HG02981 (cell line): ENCODE measurements at regions not wholly inside any gene's neighbourhood (a gene's known extent, or its start where the extent isn't known, plus 50 kb on each side); places are given as distances from the start of the nearest gene placed in this dataset.
A peak's percentile ranks its signal among the peaks of the same experiment; 100 is the strongest.
"Not testable (repeated sequence)": the region's sequence is repeated elsewhere in the genome, so short reads cannot be mapped to it uniquely, and the experiment has no call there.

Experiments
- ATAC-seq: cut with Tn5 transposase; IDR thresholded peaks from one replicate; pipeline ENCODE4 v1.9.1; 2021; ENCODE audit warnings: mild to moderate bottlenecking, moderate library complexity; ENCODE audit not compliant: unreplicated experiment

DNA sequence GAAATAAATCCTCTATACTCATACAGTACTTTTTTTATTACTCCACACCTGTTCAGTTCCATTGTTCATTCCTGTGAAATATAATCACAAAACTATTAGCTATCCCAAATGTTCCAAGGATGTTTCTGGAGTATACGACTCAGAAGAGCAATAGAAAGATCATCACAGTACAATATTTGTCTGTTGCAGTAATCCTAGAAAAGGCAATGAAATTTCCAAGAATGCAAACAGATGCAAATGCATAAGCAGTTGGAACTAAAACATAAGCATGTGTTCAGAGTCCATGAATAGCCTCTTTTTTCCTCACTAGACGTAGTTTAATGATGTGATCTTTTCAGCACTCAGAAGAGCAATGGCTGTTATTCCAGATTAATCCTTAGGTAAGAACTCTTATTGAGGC lies 55.2 kb downstream of the RTL3 start:
- no peak for ATAC-seq

DNA sequence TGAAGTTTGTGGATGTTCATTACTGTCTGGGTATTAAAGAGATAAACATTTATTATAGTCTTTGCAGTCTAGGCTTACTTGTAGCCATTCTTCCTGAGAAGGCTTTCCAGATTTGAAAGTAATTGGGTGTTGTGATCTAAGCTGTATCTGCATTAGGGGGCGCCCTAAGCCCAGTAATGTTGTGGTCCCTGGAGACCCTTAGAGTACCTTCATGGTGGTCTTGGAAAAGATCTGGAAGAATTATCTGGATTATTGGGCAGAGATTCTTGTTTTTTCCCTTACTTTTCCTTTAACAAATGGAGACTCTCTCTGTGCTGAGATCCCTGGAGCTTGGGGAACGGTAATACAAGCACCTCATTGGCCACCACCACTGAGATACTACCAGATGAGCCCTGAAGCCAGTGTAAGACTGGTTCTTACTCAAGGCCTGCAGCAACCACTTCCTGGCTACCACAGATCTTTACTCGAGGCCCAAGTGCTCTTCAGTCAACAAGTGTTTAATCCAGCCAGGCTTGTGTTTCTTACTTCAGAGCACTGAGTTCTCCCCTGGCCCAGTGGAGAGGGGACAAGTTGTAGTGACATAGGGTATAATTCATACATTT lies 63.1 kb downstream of the RTL3 start:
- no peak for ATAC-seq

DNA sequence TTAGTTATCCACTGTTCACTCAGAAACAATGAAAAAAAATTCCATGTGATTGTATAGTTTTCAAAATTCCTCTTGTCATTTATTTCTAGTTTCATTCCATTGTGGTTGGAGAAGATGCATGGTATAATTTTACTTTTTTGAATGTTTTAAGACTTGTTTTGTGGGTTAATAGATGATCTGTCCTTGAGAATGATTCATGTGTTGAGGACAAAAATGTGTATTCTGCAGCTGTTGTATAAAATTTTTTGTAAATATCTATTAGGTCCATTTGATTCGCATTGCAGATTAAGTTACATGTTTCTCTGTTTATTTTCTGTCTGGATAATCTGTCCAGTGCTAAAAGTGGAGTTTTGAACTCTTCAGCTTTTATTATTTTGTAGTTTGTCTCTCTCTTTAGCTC lies 65.4 kb downstream of the RTL3 start:
- ATAC-seq: no peak

DNA sequence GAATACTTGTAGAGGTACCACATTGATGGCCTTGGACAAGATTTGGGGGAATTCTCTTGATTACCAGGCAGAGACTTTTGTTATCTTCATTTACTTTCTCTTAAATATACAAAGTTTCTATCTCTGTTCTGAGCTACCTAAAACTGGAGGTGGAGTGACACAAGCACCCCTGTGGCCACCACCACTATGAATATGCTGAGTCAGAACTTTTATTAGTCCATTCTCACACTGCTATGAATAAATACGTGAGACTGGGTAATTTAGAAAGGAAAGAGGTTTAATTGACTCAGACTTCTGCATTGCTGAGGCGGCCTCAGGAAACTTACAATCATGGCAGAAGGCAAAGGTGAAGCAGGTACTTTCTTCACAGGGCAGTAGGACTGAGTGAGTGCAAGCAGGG lies 67.1 kb downstream of the RTL3 start:
- no peak for ATAC-seq

DNA sequence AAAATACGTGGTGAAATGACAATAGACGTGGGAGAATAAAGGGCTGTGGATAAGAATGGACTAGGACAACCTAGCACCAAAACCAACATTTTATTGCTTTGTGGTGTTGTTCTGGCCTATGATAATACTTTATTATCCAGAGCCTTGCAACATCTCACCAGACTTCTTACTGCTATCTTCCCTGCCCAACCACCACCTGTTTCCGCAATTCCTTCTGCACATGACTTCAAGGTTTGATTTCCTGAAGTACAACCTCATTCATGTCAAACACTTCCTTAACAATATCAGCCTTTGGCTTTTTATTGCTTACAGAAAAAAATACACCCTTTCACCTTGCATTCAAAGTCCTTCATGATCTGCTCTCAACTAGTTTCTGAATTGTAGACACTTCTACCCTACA lies 84.8 kb downstream of the RTL3 start:
- no peak for ATAC-seq

DNA sequence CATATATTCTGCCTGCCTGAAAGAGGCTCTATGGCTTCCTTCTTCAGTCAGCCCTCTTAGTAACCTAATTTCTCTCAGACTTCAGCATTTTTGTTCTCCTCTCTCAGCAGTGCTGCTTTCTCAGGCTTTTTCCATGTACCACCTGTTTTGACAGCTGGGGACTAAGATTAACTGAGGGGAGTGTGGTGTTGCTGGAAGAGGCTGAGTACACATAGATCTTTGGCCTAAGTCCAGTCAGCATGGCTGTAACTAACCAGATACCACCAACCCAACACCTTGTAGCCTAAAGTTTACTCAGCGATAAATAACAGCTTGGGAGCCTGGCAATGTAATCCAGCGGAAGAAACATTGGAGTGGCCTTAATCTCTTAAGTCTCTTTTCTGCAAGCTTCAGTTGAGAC lies 85.5 kb downstream of the RTL3 start:
- ATAC-seq: no peak

DNA sequence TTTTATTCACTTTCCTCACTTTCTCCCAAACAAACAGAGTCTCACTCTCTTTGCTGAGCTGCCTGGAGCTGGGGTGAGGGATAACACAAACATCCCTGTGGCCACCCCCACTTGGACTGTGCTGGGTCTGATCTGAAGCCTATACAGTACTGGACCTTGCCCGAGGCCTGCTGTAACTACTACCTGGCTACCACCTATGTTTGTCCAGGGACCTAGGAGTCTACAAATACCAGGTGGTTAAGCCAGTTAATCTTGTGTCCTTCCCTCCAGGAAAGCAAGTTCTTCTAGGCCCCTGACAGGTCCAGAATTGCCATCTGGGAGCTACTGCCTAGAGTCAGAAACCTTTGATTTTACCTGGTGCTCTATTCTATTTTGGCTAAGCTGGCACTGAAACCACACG lies 87.3 kb downstream of the RTL3 start:
- ATAC-seq: no peak

DNA sequence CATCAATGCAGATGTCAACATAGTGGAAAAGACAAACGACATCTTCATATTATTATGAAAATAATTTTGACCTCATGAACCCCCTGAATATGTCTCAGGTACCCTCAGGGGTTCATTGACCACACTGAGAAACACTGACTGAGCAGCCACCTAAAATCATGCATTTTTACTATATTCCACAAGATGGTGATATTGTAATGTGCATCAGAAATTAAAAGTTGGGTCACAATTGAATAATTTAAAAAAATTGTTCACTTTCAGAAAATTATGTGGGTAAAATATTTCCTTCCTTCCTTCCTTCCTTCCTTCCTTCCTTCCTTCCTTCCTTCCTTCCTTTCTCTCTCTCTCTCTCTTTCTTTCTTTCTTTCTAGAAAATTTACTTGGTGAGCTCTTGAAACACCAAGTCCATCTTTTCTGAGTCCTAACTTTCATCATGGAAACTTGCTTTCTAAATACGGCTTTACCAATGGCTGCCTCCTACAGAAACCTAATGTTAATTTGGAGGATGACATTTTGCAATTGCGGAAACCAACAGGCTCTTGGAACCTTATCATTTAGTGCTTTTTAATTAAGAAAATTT lies 103.6 kb downstream of the RTL3 start:
- ATAC-seq: no peak

DNA sequence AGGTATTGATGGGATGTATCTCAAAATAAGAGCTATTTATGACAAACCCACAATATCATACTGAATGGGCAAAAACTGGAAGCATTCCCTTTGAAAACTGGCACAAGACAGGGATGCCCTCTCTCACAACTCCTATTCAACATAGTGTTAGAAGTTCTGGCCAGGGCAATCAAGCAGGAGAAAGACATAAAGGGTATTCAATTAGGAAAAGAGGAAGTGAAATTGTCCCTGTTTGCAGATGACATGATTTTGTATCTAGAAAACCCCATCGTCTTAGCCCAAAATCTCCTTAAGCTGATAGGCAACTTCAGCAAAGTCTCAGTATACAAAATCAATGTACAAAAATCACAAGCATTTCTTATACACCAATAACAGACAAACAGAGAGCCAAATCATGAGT lies 106.5 kb downstream of the RTL3 start:
- ATAC-seq: not testable (repeated sequence)

DNA sequence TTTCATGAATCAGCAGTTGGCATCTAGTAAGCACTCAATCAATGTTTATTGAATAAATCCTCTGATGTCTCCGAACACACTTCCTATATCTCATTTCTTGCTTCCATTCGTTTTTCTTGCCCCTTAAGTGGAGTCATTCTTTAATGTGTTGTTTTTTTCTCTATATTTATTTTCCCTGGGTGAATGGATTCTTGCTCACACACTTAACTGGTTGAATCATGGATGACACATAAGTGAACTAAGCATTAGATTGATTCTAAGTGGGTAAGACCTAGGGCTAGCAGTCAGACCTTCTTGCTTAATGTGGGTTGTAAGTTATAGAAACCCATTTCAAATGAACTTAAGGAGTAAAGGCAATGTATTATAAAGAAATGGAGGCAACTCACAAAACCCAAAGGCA lies 111.1 kb downstream of the RTL3 start:
- no peak for ATAC-seq

DNA sequence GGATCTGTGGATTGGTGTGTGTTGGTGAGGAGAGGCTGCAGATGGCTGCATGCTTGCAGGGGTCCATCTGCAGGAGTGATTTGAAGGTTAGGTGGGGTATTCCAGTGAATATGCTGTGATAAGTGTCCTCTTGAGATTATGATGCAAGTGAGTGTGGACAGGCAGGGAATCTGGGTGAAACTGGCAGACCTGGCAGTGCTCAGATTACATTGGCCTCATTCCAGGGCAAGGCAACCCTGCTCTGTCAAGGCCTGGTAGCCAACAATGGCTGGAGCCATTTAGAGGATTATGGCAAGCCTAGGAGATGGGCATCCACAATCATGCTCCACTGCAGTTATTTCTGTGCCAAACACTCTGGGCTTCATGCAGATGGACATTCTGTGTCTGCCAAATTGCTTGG lies 113.9 kb downstream of the RTL3 start:
- ATAC-seq: no peak

DNA sequence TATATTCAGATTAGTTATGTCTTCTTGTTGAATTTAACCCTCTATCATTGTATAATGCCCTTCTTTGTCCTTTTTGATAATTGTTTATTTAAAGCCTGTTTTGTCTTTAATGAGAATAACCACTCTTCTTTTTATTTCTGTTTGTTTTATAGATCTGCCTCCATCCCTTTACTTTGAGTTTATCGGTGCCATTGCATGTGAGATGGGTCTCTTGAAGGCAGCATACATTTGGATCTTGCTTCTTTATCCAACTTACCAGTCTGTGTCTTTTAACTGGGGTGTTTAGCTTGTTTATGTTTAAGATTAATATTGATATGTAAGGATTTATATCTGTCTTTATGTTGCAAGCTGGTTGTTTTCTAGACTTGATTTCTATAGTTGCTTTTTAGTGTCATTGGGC lies 115.8 kb downstream of the RTL3 start:
- no peak for ATAC-seq

DNA sequence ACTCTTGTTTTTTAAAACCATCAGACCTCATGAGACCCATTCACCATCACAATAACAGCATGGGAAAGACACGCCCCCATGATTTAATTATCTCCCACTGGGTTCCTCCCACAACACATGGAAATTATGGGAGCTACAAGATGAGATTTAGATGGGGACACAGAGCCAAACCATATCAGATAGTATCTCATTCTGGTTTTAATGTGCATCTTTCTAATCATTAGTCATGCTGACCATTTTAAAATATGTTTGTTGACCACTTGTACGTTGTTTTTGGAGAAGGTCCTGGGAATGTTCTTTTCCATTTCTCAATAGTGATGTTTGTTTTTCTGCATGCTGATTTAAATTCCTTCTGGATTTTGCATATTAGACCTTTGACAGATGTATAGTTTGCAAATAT lies 119.0 kb downstream of the RTL3 start:
- no peak for ATAC-seq

DNA sequence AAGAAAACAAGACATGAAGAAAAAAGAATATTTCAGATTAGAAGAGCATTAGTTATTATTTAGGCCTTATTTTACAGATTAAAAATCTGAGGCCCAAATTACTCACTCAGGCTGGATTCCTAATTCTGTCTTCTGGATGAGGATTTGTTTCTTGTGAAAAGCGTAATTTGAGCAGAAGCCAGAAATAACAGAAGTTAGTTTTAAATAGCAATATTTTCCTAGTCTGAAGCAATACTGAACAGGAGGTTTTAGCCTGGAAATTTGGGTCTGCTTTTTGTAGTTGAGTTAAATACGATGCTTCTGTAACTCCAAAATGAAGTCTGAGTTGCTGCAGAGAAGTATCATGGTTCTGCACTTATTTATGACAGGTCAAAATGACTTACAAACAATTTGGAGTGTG lies 124.9 kb downstream of the RTL3 start:
- no peak for ATAC-seq

DNA sequence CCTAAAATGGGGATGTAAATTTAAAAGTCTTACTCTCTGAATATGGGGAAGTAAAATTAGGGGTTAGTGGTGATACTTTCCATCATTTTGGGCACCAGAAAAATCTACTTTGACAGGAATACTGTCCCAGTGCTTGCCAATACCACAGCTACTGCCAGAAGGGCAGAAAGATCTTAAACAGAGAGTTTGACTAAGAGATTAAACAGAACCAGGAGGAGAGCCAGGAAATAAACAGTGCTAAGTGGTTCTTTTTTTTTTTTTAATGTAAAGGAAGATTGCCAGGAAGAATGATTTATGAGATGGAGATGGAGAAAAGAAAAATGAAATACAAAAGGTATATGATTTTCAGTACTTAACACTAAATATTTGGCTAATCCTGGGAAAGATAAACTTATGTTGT lies 126.8 kb downstream of the RTL3 start:
- no peak for ATAC-seq

DNA sequence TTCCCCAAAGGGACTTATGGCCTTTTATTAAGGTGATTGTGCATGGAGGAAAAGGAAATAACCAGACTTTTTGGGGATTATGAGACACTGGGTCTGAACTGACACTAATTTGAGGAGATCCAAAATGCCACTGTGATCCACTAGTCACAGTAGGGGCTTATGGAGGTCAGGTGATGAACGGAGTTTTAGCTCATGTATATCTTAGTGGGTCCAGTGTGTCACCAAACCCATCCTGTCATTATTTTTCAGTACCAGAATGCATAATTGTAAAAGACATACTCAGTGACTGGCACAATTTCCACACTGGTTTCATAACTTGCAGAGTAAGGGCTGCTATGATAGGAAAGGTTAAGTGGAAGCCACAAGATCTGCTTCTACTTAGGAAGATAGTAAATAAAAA lies 131.3 kb downstream of the RTL3 start:
- ATAC-seq: no peak

DNA sequence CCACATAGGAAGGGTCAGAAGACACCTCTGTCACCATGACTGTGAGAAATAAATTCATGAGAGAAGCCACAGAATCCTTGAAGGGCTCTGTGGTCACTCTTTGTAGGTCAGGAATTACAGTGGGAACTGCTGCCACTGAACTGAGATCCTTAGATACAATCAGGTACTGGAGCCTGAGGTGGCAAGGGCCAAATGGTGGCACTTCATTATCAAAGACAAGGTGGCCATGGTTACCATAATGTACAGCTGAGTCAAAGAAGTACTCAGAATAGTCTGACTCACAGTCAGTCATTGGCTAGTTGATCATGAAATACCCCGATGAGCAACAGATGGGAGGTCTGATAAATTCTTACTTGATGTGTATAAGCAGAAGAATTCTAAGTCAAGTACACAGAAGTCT lies 131.9 kb downstream of the RTL3 start:
- ATAC-seq: no peak

DNA sequence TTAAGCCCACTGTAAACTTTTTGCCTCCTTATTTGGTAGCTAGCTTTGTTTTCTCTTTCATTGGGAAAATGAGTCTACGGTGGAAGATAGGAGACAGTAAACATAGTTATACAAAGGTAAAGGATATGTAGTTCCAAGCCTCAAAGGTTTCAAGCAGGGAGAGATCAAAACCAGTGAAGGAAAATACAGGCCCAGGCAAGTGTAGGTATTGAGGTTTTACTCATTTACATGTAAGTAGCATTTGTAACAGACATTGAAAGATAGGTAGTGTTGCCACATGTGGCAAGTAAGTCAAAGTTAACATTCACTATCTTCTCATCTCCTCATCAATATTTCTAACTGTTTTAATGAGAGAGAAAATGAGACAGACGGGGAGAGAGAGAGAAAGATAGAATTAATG lies 136.5 kb downstream of the RTL3 start:
- ATAC-seq: no peak

DNA sequence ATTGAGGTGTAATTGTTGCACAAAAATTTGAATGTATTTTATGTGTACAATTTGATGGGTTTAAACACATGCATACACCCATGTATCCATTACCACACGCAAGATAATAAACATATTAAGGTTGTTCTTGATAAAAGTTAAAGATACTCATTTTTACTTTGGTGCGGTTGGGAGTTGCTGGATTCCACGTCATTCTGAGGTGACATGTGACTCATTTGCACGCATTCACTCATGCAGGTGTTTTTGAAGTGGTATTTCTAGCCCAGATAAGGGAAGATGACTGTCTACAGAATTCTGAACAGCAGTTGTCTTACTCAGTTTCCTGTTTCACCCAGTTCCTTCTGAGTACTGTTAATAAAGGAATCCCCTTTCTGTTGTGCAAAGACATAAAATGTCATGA lies 142.0 kb downstream of the RTL3 start:
- ATAC-seq: peak; percentile 90

DNA sequence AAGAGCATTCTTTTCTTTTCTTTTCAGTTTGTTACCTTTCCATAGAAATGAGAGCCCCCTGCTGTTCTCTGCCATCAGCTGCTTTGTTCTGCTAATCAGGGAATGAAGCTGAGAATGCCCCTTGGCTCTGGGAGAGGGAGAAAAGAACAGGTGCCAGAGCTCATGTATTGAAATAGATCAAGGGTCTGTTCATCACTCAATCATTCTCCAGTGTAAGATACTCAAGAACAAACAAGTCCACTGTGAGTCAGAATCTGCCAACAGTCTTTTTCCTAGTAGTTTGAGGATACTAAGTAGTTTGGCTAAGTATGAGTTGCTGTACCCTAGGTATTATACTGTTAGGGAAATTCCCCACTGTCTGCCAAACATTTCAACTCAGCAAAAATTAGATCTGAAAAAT lies 144.3 kb downstream of the RTL3 start:
- ATAC-seq: no peak

DNA sequence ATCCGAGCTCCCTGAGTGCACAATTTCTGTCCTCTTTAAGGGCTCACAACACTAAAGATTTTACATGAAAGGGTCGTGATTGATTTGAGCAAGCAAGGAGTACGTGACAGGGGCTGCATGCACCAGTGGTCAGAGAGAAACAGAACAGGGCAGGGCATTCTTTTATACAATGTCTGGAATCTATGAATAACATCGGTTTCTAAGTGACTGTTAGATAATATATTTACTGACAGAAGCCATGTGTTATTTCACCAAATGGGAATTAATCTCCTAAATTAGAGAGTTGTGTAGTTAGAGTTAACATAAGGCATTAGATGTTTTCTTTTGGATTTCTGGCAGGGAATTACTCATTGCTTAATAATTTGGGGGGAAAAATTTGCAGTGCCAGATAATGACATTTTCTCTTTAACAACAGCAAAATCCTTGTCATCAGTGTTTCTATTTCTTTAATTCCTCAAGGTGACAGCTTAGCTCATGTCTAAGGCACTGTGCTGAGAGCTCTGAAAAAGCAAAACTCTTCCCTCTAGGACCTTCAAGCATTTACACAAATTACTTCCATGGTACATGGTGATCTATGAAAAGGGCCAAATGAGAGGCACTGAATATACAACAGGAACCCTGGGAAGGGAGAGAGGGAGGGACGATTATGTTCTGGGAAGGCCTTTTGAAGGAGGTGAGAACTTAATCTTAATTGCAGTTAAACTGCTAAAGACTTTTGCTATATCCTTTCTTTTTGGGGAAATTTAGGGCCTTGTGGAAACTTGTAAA lies 145.0 kb downstream of the RTL3 start:
- ATAC-seq: no peak

DNA sequence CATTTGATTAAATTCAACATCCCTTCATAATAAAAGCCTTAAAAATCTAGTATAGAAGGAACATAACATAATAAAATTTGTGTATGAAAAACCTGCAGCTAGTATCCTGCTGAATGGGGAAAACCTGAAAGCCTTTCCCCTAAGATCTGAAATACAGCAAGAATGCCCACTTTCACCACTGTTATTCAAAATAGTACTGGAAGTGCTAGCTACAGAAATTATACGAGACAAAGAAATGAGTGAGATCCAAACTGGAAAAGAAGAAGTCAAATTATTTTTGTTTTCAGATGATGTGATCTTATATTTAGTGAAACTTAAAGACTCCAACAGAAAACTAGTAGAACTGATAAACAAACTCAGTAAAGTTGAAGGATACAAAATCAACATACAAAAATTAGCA lies 152.9 kb downstream of the RTL3 start:
- ATAC-seq: no peak

DNA sequence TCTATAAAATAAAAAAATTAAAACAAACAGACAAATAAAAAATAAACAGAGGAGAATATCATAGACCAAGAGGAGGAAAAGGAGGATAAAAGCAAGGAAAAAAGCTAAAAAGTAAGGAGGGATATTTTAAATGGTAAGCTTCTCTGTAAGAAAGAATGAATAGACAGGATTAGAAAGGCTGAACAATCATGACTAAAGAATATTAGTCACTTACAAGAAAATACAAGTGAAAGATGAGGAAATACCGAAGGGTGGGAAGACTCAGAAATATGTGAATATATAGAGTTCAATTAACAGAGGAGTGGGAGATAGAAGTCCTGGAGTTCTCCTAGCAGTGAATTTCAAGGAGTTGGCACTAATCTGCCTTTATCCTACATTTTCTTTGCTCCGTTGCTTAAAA lies 162.6 kb downstream of the RTL3 start:
- ATAC-seq: no peak
